GM12873 (cell line): ENCODE measurements at regions not wholly inside any gene's neighbourhood (a gene's known extent, or its start where the extent isn't known, plus 50 kb on each side); places are given as distances from the start of the nearest gene placed in this dataset.

Experiments used
- TF ChIP-seq, protein P1 (sequence below): IDR thresholded peaks from 2 replicates; pipeline ENCODE4 v1.5.1; 2012; ENCODE audit warnings: low read depth, mild to moderate bottlenecking, moderate library complexity, low read length, control low read depth; ENCODE audit not compliant: insufficient read depth; ENCODE audit errors: missing control alignments

DNA sequence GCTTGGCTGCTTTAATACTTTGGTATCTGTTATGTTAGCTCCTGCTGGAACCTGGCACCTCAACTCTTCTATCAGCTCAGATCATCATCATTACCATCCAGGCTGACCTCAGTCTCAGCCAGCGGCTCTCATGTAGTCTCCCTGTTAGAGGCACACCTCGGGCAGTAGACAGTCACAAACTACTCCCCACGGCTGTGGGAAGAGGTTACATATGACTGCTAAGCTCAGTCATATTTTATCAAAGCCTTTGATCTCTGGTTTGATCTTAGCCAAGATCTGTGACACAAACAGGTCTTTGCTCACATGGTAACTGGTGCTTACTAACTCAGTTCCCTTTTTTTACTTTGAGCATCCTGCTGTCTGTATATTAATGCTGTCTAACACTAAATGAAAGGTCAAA is 384.9 kb downstream of the CENPC start:
- TF ChIP-seq, protein P1, sequence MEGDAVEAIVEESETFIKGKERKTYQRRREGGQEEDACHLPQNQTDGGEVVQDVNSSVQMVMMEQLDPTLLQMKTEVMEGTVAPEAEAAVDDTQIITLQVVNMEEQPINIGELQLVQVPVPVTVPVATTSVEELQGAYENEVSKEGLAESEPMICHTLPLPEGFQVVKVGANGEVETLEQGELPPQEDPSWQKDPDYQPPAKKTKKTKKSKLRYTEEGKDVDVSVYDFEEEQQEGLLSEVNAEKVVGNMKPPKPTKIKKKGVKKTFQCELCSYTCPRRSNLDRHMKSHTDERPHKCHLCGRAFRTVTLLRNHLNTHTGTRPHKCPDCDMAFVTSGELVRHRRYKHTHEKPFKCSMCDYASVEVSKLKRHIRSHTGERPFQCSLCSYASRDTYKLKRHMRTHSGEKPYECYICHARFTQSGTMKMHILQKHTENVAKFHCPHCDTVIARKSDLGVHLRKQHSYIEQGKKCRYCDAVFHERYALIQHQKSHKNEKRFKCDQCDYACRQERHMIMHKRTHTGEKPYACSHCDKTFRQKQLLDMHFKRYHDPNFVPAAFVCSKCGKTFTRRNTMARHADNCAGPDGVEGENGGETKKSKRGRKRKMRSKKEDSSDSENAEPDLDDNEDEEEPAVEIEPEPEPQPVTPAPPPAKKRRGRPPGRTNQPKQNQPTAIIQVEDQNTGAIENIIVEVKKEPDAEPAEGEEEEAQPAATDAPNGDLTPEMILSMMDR: no peak

DNA sequence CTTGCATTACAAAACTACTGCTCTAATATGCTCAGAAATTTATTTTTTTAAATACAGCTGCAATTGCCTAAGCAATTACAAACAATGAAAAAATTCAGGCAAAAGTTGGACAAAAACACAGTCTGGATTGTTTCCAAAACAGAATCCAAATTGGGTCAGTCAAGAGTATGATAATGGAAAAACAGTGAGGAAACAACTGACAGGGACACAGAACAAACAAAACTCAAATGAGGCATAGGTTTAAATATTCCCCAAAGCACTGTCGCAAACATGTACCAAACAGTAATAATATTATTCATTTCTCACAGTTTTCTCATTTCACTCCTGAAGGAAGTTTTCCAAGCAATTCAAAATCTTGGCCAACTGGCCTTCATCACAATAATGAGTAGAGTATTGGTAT is 386.6 kb downstream of the CENPC start:
- TF ChIP-seq, protein P1: no peak

DNA sequence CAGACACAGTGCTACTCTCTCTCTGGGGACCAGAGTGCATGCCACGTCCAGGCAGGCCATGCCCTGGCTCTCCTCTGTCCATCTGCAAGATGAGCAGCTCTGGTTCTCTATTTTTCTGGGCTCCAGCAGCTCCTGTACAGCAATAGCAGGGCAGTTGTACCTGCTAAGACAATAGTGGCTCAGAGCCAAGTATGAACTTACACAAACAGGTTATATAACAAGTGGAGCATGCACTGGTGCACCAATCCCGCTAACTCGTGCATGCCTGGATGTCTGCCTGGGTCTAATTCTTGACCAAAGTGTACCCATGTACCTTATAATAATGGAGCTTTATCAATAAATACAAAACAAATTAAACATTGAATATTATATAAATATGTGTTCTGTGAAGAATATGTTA is 392.3 kb downstream of the CENPC start:
- TF ChIP-seq, protein P1: no peak

DNA sequence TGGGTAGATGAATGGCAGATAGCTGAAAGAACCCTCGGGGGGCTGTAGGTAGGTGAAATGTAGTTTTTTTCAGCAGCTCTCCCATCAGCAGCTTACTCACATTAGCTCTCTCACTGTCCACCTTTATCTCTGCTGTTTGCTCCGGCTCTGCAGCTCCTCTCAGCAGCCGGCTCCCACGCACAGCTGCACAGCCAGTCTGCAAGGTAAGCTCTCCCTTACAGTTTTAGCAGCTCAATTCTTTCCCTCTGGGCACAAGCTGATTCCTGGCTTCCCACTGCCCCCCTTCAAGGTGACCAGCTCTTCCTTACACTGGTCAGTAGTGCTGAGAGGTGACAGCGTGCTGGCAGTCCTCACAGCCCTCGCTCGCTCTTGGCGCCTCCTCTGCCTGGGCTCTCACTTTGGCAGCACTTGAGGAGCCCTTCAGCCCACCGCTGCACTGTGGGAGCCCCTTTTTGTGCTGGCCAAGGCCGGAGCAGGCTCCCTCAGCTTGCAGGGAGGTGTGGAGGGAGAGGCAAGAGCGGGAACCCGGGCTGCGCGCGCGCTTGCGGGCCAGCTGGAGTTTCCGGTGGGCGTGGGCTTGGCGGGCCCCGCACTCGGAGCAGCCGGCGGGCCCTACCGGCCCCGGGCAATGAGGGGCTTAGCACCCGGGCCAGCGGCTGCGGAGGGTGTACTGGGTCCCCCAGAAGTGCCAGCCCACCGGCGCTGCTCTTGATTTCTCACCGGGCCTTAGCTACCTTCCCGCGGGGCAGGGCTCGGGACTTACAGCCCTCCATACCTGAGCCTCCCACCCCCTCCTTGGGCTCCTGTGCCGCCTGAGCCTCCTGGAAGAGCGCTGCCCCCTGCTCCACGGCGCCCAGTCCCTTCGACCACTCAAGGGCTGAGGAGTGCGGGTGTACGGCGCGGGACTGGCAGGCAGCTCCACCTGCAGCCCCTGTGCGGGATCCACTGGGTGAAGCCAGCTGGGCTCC is 393.6 kb downstream of the CENPC start:
- TF ChIP-seq, protein P1: no peak

DNA sequence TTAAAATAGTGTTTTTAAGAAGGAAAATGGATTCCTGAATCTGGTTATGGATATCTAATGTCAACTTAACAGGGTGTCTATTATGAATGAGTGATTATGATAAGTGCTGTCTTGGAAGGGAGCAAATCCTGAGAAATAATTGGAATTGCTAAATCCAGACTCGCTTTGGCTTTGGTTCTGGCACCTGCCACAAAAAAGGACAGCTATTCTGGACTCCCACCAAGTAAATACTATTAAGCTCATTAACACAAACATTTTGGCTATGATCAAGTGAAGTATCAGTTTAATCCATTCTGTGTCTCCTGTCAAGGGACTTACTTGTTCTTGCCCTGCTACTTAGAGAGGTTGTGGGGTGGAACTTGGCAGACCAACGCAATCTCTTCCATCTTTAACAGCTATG is 403.7 kb downstream of the CENPC start:
- TF ChIP-seq, protein P1: no peak

DNA sequence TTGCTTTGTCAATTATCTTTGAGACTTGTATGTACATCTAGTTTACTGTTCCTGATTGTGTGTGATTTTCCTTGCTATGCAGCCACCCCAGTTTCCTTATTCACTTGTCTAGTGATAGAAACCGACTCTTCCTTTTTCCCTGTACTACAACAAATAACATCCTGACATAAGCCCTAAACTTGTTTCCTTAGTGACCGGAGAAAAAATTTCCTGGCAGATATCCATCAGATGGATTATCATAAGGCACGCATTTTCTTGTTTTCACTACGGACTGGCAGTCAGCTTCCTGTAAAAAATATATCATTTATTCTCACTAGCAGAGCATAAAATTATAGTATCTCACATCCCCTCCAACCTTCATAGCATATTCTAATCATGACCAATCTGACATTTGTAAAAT is 410.7 kb downstream of the CENPC start:
- TF ChIP-seq, protein P1: no peak

DNA sequence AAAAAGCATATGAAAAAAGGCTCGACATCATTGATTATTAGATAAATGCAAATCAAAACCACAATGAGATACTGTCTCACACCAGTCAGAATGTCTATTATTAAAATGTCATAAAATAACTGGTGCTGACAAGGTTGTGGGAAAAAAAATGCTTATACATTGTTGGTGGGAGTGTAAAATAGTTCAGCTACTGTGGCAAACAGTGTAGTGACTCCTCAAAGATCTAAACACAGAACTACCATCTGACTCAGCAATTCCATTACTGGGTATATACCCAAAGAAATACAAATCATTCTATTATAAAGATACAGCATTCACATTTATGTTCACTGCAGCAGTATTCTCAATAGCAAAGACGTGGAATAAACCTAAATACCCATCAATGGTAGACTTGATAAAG is 412.1 kb downstream of the CENPC start:
- TF ChIP-seq, protein P1: no peak
